ENCODE measurements at regions not wholly inside any gene's neighbourhood (a gene's known extent, or its start where the extent isn't known, plus 50 kb on each side); places are given as distances from the start of the nearest gene placed in this dataset.

- TF ChIP-seq CTCF (IDR thresholded peaks at IDR 0.05; ENCODE audit: borderline replicate concordance, extremely low read depth, low read length, poor library complexity, severe bottlenecking) (no peak), EZH2 (IDR thresholded peaks at IDR 0.05; ENCODE audit: borderline replicate concordance, low read depth, low read length, severe bottlenecking) (no peak)
These were observed 437.2 kb upstream of the MKI67 start for GRCh38 chr10:128563387-128563786.
